GM18511 (cell line): ENCODE measurements at regions not wholly inside any gene's neighbourhood (a gene's known extent, or its start where the extent isn't known, plus 50 kb on each side); places are given as distances from the start of the nearest gene placed in this dataset.

Experiments
- ATAC-seq: cut with Tn5 transposase; IDR thresholded peaks from one replicate; pipeline ENCODE4 v1.9.1; 2021; ENCODE audit warnings: mild to moderate bottlenecking, moderate library complexity; ENCODE audit not compliant: unreplicated experiment

- ATAC-seq, result no peak
Observed at GRCh38 chr11:130611791-130612251, 163.4 kb downstream of the ADAMTS15 start.

DNA sequence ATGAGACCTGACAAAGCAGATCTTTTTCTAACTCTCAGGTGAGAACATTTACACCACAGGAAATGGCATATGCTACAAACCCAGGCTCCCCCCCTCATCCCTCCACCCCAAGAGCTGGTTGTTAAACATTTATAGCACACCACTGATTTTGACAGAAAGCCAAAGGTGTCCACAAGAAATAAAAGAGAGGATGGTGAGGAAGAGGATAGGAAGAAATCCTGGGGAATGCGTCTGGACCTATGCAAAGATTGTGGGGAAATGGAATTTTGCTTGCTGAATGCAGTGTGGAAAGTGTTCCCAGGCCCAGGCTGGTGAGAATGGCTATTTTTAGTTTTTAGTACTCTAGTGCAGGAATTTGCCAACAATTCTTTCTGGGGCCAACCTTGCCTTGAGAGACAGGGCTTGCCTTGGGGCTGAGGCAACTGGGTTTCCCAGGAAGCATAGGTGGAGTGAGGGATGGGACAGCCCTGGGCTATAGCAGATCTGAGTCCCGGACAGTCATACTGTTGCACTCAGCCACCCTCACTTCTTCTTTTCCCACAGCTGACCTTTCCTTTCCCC is 163.9 kb downstream of the ADAMTS15 start:
- no peak for ATAC-seq

- no peak for ATAC-seq
Observed at GRCh38 chr11:130613396-130613795, 165.0 kb downstream of the ADAMTS15 start.

- ATAC-seq, result no peak
Observed at GRCh38 chr11:130614591-130614990, 166.1 kb downstream of the ADAMTS15 start.

GRCh38 chr11:130615561-130615960 is 167.1 kb downstream of the ADAMTS15 start:
- ATAC-seq, result no peak

DNA sequence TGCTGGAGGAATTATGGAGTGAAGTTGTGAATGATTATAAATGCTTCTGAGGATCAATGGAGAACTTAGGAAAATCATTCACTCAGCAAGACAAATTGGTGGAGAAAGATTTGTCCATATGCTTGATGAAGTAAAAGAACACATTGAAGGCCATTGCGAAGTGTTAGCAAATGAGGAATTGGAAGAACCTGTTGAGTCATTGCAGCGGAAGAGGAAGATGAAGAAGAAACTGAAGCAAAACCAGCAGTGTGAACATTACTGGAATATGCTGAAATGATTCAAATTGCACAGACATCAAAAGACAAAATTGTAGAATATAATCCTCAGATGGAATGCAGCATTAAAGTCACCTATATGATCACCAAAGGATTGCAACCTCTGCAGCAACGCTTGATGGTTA is 168.1 kb downstream of the ADAMTS15 start:
- no peak for ATAC-seq

DNA sequence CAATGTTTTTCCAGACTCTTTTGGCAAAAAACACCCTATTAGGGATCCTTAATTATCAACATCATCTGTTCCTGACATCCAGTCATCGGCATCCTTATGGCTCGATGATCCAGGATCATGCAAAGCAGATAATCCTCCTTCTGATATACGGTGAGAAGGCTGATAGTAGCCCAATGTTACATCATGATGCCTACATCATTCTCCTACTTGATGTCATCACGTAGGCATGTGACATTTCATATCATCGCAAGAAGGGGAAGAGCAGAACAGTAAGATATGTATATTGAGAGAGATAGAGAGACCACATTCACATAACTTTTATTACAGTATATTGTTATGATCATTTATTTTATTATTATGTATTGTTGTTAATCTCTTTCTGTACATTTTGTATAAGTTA is 168.6 kb downstream of the ADAMTS15 start:
- no peak for ATAC-seq

GRCh38 chr11:130620548-130620947 is 172.1 kb downstream of the ADAMTS15 start:
- no peak for ATAC-seq

DNA sequence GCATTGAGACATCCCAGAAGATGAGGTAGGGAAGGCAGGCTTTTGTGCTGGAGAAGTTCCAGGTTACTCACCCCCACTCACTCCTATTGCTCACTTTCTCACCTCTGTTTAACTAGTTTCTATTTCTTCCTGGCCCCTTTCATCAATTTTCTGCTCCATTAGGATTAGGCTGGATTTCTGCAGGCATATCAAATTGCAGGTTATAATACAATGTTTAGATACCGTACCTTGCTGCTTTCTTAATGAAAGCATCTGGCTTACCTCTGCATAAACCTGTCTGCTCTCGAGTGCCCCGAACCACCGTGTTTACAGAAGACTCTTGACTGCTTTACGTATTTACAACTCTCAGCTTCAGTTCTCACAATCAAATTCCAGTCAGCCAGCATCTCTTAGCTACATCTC is 173.7 kb downstream of the ADAMTS15 start:
- no peak for ATAC-seq

DNA sequence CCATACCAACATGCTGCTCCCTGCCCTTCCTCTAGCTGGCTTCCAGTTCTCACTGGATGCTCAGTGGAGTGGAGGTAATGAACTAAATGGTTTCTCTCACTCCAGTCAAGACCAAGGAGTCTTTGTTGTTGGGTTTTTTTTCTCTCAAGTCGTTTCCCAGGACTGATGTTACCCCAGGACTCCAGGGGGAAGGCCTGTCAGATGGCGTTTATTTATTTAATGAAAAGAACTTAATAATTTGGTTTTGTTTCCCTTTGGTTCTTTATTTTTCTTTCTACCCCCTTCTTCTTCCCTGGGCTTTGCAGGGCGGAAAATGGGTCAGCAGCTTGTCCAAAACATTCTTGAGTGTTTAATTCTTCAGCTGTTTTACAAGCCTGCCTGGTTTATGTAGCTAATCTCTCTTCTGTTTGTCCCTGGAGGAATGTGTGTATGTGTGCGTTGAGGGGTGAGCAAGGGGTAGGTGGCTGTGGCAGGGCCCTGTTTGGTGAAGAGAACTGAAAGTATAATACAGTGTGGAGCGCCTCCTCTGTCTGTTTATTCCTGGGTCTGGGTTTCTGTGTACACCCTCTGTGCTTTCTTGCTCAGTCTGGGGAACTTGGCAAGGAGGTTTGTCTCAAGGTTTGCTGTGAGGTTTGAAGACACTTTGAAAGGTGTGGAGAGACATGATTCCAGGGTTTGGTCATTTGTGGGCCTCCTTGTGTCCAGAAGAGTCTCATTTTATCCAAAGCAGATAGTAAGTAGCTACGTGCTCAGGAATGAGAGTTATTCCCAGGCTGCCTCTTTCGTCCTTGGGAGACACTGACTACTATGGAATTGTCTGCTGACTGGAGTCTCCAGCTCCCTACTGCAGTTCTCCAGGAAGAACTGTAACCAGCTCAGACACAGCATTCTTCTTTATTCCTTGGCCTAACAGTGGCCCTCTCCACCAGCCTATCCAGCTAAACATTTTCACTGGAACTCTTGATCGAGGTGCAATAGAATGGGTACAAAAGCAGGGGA is 175.5 kb downstream of the ADAMTS15 start:
- no peak for ATAC-seq

DNA sequence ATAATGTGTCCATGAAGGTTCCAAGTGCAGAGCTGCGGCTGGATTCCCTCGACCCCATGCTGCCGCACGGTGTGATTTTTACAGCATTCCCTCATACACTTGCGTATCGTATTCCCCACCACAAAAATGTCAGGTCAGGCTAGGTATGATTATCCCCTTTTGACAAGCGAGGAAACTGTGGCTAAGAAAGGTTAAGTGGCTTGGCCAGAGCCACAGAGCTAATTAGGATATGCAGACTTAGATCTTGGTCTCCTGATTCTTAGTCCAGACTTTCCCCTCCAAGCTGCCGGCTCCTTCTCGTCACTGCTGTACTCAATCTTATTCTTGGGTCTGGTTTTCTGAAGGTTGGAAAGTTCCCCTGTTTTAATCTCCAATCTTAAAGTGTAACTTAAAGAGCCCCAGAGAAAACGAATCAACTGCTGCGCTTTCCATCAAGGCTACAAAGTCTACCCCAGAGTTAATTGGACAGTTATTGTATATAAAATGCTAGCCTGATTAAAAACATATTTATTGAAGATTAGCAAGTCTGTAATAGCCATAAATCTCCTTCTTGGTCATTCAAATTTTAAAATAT is 176.6 kb downstream of the ADAMTS15 start:
- ATAC-seq, result no peak

DNA sequence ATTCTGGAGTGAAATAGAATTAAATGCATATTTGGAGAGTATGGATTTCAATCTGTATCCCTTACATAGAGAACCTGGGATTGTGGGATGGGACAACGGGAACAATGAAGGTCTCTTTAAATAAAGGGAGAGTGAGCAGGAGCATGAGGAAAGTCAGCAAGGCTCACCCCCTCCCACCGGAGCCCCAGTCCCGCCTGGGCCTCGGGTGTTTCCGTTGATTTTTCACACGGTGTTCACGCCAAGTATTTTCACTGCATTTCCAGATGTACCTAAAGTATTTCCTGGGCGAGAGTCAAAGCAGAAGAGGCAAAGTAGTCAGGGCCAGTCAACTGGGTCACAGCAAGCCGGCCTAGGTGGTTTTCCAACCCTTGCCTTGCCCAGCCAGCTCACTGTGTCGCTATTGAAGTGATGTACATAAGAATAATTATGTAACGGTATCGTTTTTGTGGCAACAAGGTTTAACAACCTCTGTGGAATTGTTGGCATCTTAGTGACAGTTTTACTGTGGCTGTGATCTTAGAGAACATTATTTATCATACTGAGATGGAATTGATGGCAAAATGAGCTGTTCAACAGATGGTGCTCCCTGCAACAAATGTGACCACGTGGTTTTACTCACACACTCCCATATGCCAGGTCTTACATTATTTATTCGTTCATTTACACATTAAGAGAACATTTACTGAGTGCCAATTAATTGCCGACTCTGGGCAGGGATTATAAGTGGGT is 177.3 kb downstream of the ADAMTS15 start:
- ATAC-seq, result no peak

- ATAC-seq, result no peak
Observed at GRCh38 chr11:130629039-130629438, 180.6 kb downstream of the ADAMTS15 start.

- ATAC-seq, result no peak
Observed at GRCh38 chr11:130631119-130631518, 182.7 kb downstream of the ADAMTS15 start.

GRCh38 chr11:130633466-130633865 is 185.0 kb downstream of the ADAMTS15 start:
- ATAC-seq, result no peak

DNA sequence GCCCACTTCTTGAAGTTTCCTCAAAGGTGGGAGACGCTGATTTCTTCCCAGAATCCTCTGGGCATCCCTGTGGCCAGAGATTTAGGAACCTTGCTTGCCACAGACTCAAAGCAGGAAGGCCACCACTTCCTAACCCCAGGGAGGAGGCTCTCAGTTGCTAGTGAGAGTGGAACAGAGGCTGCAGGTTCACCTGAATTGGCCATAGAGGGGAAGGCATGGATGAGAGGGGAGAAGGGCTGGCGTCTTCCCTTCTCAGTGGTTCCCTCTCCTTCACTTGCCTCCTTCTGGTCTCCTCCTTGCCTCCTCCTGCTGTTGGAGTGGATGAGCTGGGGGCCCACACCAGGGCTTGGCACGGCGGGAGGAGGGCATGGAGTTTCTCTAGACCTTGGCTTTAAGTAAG is 185.7 kb downstream of the ADAMTS15 start:
- ATAC-seq, result no peak

DNA sequence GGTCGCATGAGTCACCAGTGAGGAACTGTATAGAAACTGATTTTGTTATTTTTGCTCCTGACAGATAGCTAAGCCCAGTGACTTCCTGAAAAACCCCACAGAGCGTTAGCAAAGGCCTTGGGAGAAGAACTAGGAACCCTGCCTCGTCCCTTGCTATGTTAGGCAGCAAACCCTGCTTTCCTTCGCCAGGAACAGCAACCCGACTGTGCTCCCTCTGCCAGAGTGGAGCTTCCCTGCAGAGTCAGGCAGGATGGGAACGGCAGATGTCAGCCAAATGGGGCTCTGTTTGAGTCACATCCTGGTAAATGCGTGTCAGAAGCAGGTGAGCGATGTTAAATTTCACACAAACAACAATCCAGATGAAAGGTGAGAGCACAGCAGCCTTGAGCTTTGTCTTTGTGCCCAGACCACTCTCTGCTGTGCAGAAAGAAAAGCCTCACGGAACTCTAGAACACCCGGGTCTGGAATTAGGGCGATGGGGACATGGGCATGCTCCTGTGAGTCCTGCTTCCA is 186.6 kb downstream of the ADAMTS15 start:
- ATAC-seq, result peak; percentile 45

DNA sequence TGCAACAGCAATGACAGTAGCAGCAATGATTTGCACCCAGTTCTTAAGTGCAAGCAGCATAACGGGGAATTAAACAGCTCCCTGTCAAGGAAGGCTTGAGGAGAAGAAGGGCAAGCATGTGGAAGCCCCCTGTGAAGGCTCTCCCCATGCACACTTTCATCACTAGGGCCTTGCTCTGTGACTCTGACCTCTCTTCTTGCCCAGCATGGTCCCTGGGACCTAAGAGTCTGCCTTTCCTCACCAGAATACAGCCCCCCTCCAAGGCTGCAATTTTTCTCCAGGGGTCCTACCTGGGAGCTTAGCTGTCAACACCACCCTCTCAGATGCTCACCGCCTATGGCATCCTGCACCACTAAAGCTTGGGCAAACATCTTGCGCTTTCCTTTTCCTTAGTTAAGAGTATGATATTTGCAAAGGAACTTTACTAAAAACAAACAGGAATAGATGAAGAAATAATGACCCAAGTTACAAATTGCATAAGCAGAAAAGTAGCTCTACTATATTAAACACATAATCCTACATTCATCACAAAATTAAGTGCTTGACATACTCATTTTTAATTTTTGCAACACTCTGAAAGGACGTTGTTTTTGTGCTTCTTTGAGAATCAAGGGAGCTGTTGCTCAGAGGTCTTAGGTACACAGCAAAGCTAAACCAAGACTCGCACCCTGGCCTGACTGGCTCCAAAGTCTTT is 187.6 kb downstream of the ADAMTS15 start:
- ATAC-seq, result no peak

- ATAC-seq, result peak; percentile 67
Observed at GRCh38 chr11:130636722-130637464, 188.4 kb downstream of the ADAMTS15 start.

GRCh38 chr11:130637566-130637965 is 189.1 kb downstream of the ADAMTS15 start:
- no peak for ATAC-seq
